WTC11 (cell line): ENCODE measurements at regions not wholly inside any gene's neighbourhood (a gene's known extent, or its start where the extent isn't known, plus 50 kb on each side); places are given as distances from the start of the nearest gene placed in this dataset.

Experiments used
- ATAC-seq: fragments of 200-7000 bp; cut with Tn5 transposase; 2 replicates; pipeline ENCODE4 v1.10.0; 2021; ENCODE audit warnings: mild to moderate bottlenecking, moderate library complexity
- CTCF ChIA-PET: fragments of 300-600 bp; sonication (Branson Sonifier 250); formaldehyde crosslinking; loops from one replicate; lab custom pipeline; 2021; ENCODE audit warnings: antibody characterized with exemption; lab: Charles Lee
- POLR2A ChIA-PET: fragments of 350-600 bp; sonication (Branson Sonifier 250); formaldehyde crosslinking; loops from one replicate; lab custom pipeline; 2021; ENCODE audit warnings: antibody characterized with exemption; lab: Charles Lee
- DNase-seq: peaks from one replicate; pipeline ENCODE4 v3.0.0; 2021; ENCODE audit warnings: low spot score
- H3K27ac Mint-ChIP-seq: 2 replicates; pipeline ENCODE4 v1.8.0; 2021; ENCODE audit warnings: mixed read lengths
- H3K27me3 Mint-ChIP-seq: 2 replicates; pipeline ENCODE4 v1.8.0; 2021; ENCODE audit warnings: low read depth, mild to moderate bottlenecking, moderate library complexity, mixed read lengths
- H3K36me3 Mint-ChIP-seq: 2 replicates; pipeline ENCODE4 v1.8.0; 2021; ENCODE audit warnings: mixed read lengths
- H3K4me1 Mint-ChIP-seq: 2 replicates; pipeline ENCODE4 v1.8.0; 2022; ENCODE audit warnings: mixed read lengths
- H3K4me3 Mint-ChIP-seq: 2 replicates; pipeline ENCODE4 v1.8.0; 2021; ENCODE audit warnings: mild to moderate bottlenecking, moderate library complexity, mixed read lengths
- H3K9me3 Mint-ChIP-seq: 2 replicates; pipeline ENCODE4 v1.8.0; 2021; ENCODE audit warnings: mixed read lengths
- CDX4 ChIP-seq: fragments of 250-450 bp; sonication (Bioruptor Pico); IDR thresholded peaks from 2 replicates; pipeline ENCODE4 v1.9.0; 2021; ENCODE audit warnings: moderate library complexity, mild to moderate bottlenecking, inconsistent platforms, borderline replicate concordance
- E2F4 ChIP-seq: sonication (generic); formaldehyde crosslinking; IDR thresholded peaks from 2 replicates; pipeline ENCODE4 v1.8.1; 2022; ENCODE audit warnings: low read depth, mild to moderate bottlenecking, moderate library complexity, missing genetic modification reagents, borderline replicate concordance
- ESRRA ChIP-seq: sonication (generic); formaldehyde crosslinking; IDR thresholded peaks from 2 replicates; pipeline ENCODE4 v1.8.1; 2022; ENCODE audit warnings: mild to moderate bottlenecking, missing genetic modification reagents, borderline replicate concordance
- HMGXB4 ChIP-seq: sonication (generic); formaldehyde crosslinking; IDR thresholded peaks from 2 replicates; pipeline ENCODE4 v1.8.1; 2023; ENCODE audit warnings: mild to moderate bottlenecking, moderate library complexity, missing genetic modification reagents
- IRF1 ChIP-seq: sonication (generic); formaldehyde crosslinking; IDR thresholded peaks from 2 replicates; pipeline ENCODE4 v1.8.0; 2023; ENCODE audit warnings: missing genetic modification reagents
- MLX ChIP-seq: sonication (generic); formaldehyde crosslinking; IDR thresholded peaks from 2 replicates; pipeline ENCODE4 v1.8.1; 2023; ENCODE audit warnings: mild to moderate bottlenecking, missing genetic modification reagents, moderate library complexity
- STAT6 ChIP-seq: sonication (generic); formaldehyde crosslinking; conservative IDR thresholded peaks from 2 replicates; pipeline ENCODE4 v1.8.1; 2023; ENCODE audit warnings: mild to moderate bottlenecking, low read depth, missing genetic modification reagents, moderate library complexity
- ZNF281 ChIP-seq: sonication (generic); formaldehyde crosslinking; IDR thresholded peaks from 2 replicates; pipeline ENCODE4 v1.8.0; 2023; ENCODE audit warnings: mild to moderate bottlenecking, missing genetic modification reagents
- ZNF532 ChIP-seq: fragments of 250-450 bp; sonication (Bioruptor Pico); IDR thresholded peaks from 2 replicates; pipeline ENCODE4 v1.9.0; 2021; ENCODE audit warnings: mild to moderate bottlenecking, borderline replicate concordance

- Mint-ChIP-seq H3K27me3 (peaks cover 8% of the 10 kb centered on the region), H3K9me3 (0 out of 2 replicates have a peak, but pooled peaks cover 4% of the 10 kb centered on the region), H3K27ac (no peak overlapping the region), H3K4me1 (peaks cover 39% of the 10 kb centered on the region), H3K36me3 (no peaks in the 10 kb centered on the region), H3K4me3 (no peak overlapping the region)
- ATAC-seq (no peak), DNase-seq (no peak)
- CTCF ChIA-PET: interaction anchor here (1.1 to 2.8 kb wide), 6 partner anchors 18 to 220 kb away, joined by 3 to 9 read pairs (median 4); no protein-coding TSS in a partner anchor
- POLR2A ChIA-PET: no interaction called here
- TF ChIP-seq E2F4 (no peak), ESRRA (CRISPR knock-in tag) (no peak), CDX4 (CRISPR knock-in tag) (no peak), HMGXB4 (CRISPR knock-in tag) (no peak), ZNF281 (CRISPR knock-in tag) (no peak), ZNF532 (CRISPR knock-in tag) (no peak), STAT6 (CRISPR knock-in tag) (no peak), MLX (CRISPR knock-in tag) (no peak), IRF1 (CRISPR knock-in tag) (no peak)
Measured at GRCh38 chr5:148950892-148951291, 112.0 kb downstream of the SH3TC2 start.
